IMR-90 (cell line): ENCODE measurements at regions not wholly inside any gene's neighbourhood (a gene's known extent, or its start where the extent isn't known, plus 50 kb on each side); places are given as distances from the start of the nearest gene placed in this dataset.
"Not testable (repeated sequence)": the region's sequence is repeated elsewhere in the genome, so short reads cannot be mapped to it uniquely, and the experiment has no call there.

Experiments
- ATAC-seq: fragments of 200-7000 bp; cut with Tn5 transposase; 2 replicates; pipeline ENCODE4 v1.9.1; 2020; ENCODE audit warnings: low read depth, mild to moderate bottlenecking, moderate library complexity
- BruUV-seq: library from RNA; stranded (reverse); fragments of 400-500 nt; replicated peaks from 2 replicates; lab custom pipeline; 2021; lab: Mats Ljungman, UMichigan
- CTCF ChIA-PET: fragments of 300-600 bp; formaldehyde crosslinking; extraction: SDS; loops from one replicate; lab custom pipeline; 2021; ENCODE audit warnings: antibody characterized with exemption; lab: Yijun Ruan, JAX
- POLR2A ChIA-PET: fragments of 300-600 bp; sonication (Branson Sonifier 250); formaldehyde crosslinking; loops from one replicate; lab custom pipeline; 2022; ENCODE audit warnings: antibody characterized with exemption; ENCODE audit not compliant: unreplicated experiment; lab: Charles Lee
- DNase-seq: peaks from one replicate; pipeline ENCODE4 v3.0.0; 2013
- H2AFZ ChIP-seq: replicated peaks from 2 replicates; pipeline ENCODE3; 2013; ENCODE audit warnings: low read length, mild to moderate bottlenecking; ENCODE audit not compliant: poor library complexity
- H2AK5ac ChIP-seq: 2 replicates; pipeline ENCODE4 v1.6.1; 2013; ENCODE audit warnings: low read depth, low read length, inconsistent platforms
- H2AK9ac ChIP-seq: replicated peaks from 2 replicates; pipeline ENCODE3; 2013; ENCODE audit warnings: mild to moderate bottlenecking, low read depth, low read length, moderate library complexity; ENCODE audit not compliant: poor library complexity
- H2BK120ac ChIP-seq: 2 replicates; pipeline ENCODE4 v1.6.1; 2013; ENCODE audit warnings: low read depth, low read length, inconsistent platforms
- H2BK15ac ChIP-seq: 3 replicates; pipeline ENCODE4 v1.6.1; 2013; ENCODE audit warnings: low read depth, low read length, inconsistent platforms
- H2BK20ac ChIP-seq: 2 replicates; pipeline ENCODE4 v1.6.1; 2013; ENCODE audit warnings: low read depth, mild to moderate bottlenecking, inconsistent platforms, low read length, moderate library complexity
- H2BK5ac ChIP-seq: 2 replicates; pipeline ENCODE4 v1.6.1; 2013; ENCODE audit warnings: mild to moderate bottlenecking, low read depth, low read length, inconsistent platforms; ENCODE audit not compliant: poor library complexity, severe bottlenecking
- H3K14ac ChIP-seq: replicated peaks from 2 replicates; pipeline ENCODE4 v1.6.1; 2013; ENCODE audit warnings: low read depth, low read length, inconsistent platforms
- H3K18ac ChIP-seq: 2 replicates; pipeline ENCODE4 v1.6.1; 2013; ENCODE audit warnings: low read depth, low read length, control low read depth
- H3K23ac ChIP-seq: 2 replicates; pipeline ENCODE4 v1.6.1; 2013; ENCODE audit warnings: low read depth, low read length, inconsistent platforms
- H3K27ac ChIP-seq: 2 replicates; pipeline ENCODE4 v1.5.1; 2013; ENCODE audit warnings: mild to moderate bottlenecking, control low read depth, low read length; ENCODE audit not compliant: insufficient read depth
- H3K27me3 ChIP-seq: 2 replicates; pipeline ENCODE4 v1.6.1; 2013; ENCODE audit warnings: low read length; ENCODE audit not compliant: control insufficient read depth, insufficient read depth
- H3K36me3 ChIP-seq: 2 replicates; pipeline ENCODE4 v1.6.1; 2013; ENCODE audit warnings: low read length, mixed read lengths; ENCODE audit not compliant: control insufficient read depth, insufficient read depth
- H3K4ac ChIP-seq: 2 replicates; pipeline ENCODE4 v1.6.1; 2013; ENCODE audit warnings: low read depth, low read length, inconsistent platforms
- H3K4me1 ChIP-seq: 2 replicates; pipeline ENCODE4 v1.6.1; 2013; ENCODE audit warnings: low read length, mixed read lengths; ENCODE audit not compliant: control insufficient read depth, insufficient read depth
- H3K4me2 ChIP-seq: 2 replicates; pipeline ENCODE4 v1.6.1; 2013; ENCODE audit warnings: low read depth, mild to moderate bottlenecking, control low read depth, low read length, moderate library complexity
- H3K4me3 ChIP-seq: 2 replicates; pipeline ENCODE4 v1.5.1; 2013; ENCODE audit warnings: low read depth, mild to moderate bottlenecking, control low read depth, low read length, moderate library complexity; ENCODE audit not compliant: insufficient read depth
- H3K56ac ChIP-seq: 2 replicates; pipeline ENCODE4 v1.6.1; 2013; ENCODE audit warnings: low read length, inconsistent platforms; ENCODE audit not compliant: insufficient read depth; ENCODE audit errors: extremely low read depth
- H3K79me1 ChIP-seq, 2 experiments: 2 replicates each; pipeline ENCODE4 v1.6.1; 2013; ENCODE audit warnings: low read length in 2 of 2, inconsistent platforms in 1 of 2, low read depth in 1 of 2
- H3K9ac ChIP-seq: 2 replicates; pipeline ENCODE4 v1.6.1; 2013; ENCODE audit warnings: low read depth, low read length, control low read depth
- H3K9me1 ChIP-seq: 2 replicates; pipeline ENCODE4 v1.6.1; 2013; ENCODE audit warnings: low read length, inconsistent platforms; ENCODE audit not compliant: insufficient read depth
- H3K9me3 ChIP-seq: 2 replicates; pipeline ENCODE4 v1.6.1; 2013; ENCODE audit warnings: low read length; ENCODE audit not compliant: control insufficient read depth, insufficient read depth
- H4K20me1 ChIP-seq: 2 replicates; pipeline ENCODE4 v1.6.1; 2013; ENCODE audit warnings: low read length, inconsistent platforms; ENCODE audit not compliant: insufficient read depth
- H4K5ac ChIP-seq: 2 replicates; pipeline ENCODE4 v1.6.1; 2013; ENCODE audit warnings: mild to moderate bottlenecking, low read depth, low read length, control low read depth
- H4K8ac ChIP-seq, 2 experiments: 2 replicates each; pipeline ENCODE4 v1.6.1; 2013; ENCODE audit warnings: low read depth in 2 of 2, low read length in 2 of 2, control low read depth in 1 of 2, inconsistent platforms in 1 of 2
- H4K91ac ChIP-seq: 2 replicates; pipeline ENCODE4 v1.6.1; 2013; ENCODE audit warnings: low read depth, low read length, inconsistent platforms; ENCODE audit not compliant: insufficient read depth
- WGBS, 2 experiments: methylation state at CpG; one replicate each; pipeline versions ENCODE4 v1.1.5 to v1.1.7; 2013; ENCODE audit warnings: missing lambda C conversion rate in 2 of 2; ENCODE audit not compliant: insufficient read length in 1 of 2; ENCODE audit errors: extremely low coverage in 2 of 2; 5-methylcytosine and 5-hydroxymethylcytosine counted together
- dilution Hi-C: fragments of 300-500 bp; cut with HindIII; formaldehyde crosslinking; loops from one replicate; pipeline ENCODE4 v1.14.3; 2018; ENCODE audit warnings: low sequenced_read_pairs; ENCODE audit not compliant: unreplicated experiment
- in situ Hi-C: fragments of 300-500 bp; cut with MboI; formaldehyde crosslinking; loops from 3 replicates; pipeline ENCODE4 v1.14.3; 2019; ENCODE audit warnings: low sequenced_read_pairs, inconsistent platforms, mixed read lengths
- intact Hi-C: fragments of 100-400 bp; cut with micrococcal nuclease; formaldehyde crosslinking; loops from 2 replicates; pipeline ENCODE4 v1.10.0; 2022

GRCh38 chr10:28771580-28772090 is 94.3 kb downstream of the BAMBI start:
- H2BK20ac ChIP-seq, H3K79me1 ChIP-seq, H4K20me1 ChIP-seq, H3K36me3 ChIP-seq, H3K4me1 ChIP-seq, CTCF ChIA-PET, H3K56ac ChIP-seq, ATAC-seq, H3K9ac ChIP-seq, H3K27me3 ChIP-seq, H2BK5ac ChIP-seq, in situ Hi-C loops, H2BK15ac ChIP-seq, H3K4me2 ChIP-seq, H3K14ac ChIP-seq, H2AK5ac ChIP-seq, H3K4ac ChIP-seq, H2BK120ac ChIP-seq, BruUV-seq, H3K23ac ChIP-seq, H3K9me1 ChIP-seq, H3K9me3 ChIP-seq, H3K18ac ChIP-seq, H4K8ac ChIP-seq, H4K91ac ChIP-seq, H3K4me3 ChIP-seq, dilution Hi-C loops, H2AFZ ChIP-seq, H2AK9ac ChIP-seq, DNase-seq, H4K5ac ChIP-seq, POLR2A ChIA-PET, intact Hi-C loops, H3K27ac ChIP-seq: not testable (repeated sequence)
- WGBS, 2 experiments, result 85% methylated on average over 4 of the region's 36 CpGs; no CpG with 5 or more reads in 1 of the 2 experiments
